ENCODE measurements at regions not wholly inside any gene's neighbourhood (a gene's known extent, or its start where the extent isn't known, plus 50 kb on each side); places are given as distances from the start of the nearest gene placed in this dataset.

DNA sequence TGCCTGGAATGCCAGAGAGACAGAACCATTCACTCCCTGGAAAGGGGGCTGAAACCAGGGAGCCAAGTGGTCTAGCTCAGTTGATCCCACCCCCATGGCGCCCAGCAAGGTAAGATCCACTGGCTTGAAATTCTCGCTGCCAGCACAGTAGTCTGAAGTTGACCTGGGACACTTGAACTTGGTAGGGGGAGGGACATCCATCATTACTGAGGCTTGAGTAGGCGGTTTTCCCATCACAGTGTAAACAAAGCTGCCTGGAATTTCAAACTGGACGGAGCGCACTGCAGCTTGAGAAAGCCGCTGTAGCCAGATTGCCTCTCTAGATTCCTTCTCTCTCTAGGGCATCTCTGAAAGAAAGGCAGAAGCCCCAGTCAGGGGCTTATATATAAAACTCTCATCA is 310.7 kb upstream of the DPPA4 start:
- TF ChIP-seq CTCF (conservative IDR thresholded peaks at IDR 0.05 in 1 of 2, IDR thresholded peaks at IDR 0.05 in 1 of 2; ENCODE audit: extremely low read depth in 1 of 2, insufficient read depth in 1 of 2, low read depth in 1 of 2, low read length in 2 of 2): no peak
- TF ChIP-seq EZH2 (IDR thresholded peaks at IDR 0.05; ENCODE audit: borderline replicate concordance, low read length): no peak

Measured in mammary epithelial cell (primary cell).